RWPE2 (cell line): ENCODE measurements at regions not wholly inside any gene's neighbourhood (a gene's known extent, or its start where the extent isn't known, plus 50 kb on each side); places are given as distances from the start of the nearest gene placed in this dataset.

Experiments used
- ATAC-seq: fragments of 200-7000 bp; cut with Tn5 transposase; 3 replicates; pipeline ENCODE4 v1.9.1; 2021; ENCODE audit warnings: low read depth
- DNase-seq: peaks from one replicate; pipeline ENCODE4 v3.0.0-alpha.2; 2020; ENCODE audit warnings: low spot score
- H3K27ac ChIP-seq: fragments of 450-650 bp; 2 replicates; pipeline ENCODE4 v1.5.1; 2017; ENCODE audit warnings: mild to moderate bottlenecking; ENCODE audit not compliant: poor library complexity, severe bottlenecking
- H3K27me3 ChIP-seq: fragments of 250-450 bp; sonication (Bioruptor Pico); 2 replicates; pipeline ENCODE4 v1.5.1; 2021; ENCODE audit warnings: mild to moderate bottlenecking, moderate library complexity; ENCODE audit not compliant: insufficient read depth, poor library complexity, severe bottlenecking
- H3K36me3 ChIP-seq: fragments of 250-450 bp; sonication (Bioruptor Pico); 2 replicates; pipeline ENCODE4 v1.5.1; 2020; ENCODE audit warnings: low read depth, mild to moderate bottlenecking, moderate library complexity
- H3K4me1 ChIP-seq: fragments of 250-450 bp; sonication (Bioruptor Pico); 2 replicates; pipeline ENCODE4 v1.5.1; 2021; ENCODE audit warnings: mild to moderate bottlenecking, moderate library complexity; ENCODE audit not compliant: insufficient read depth, poor library complexity, severe bottlenecking
- H3K4me3 ChIP-seq: fragments of 250-450 bp; sonication (Bioruptor Pico); 2 replicates; pipeline ENCODE4 v1.5.1; 2021; ENCODE audit warnings: mild to moderate bottlenecking, moderate library complexity; ENCODE audit not compliant: severe bottlenecking
- H3K9me3 ChIP-seq: fragments of 250-450 bp; sonication (Bioruptor Pico); 2 replicates; pipeline ENCODE4 v1.5.1; 2021; ENCODE audit warnings: mild to moderate bottlenecking, moderate library complexity; ENCODE audit not compliant: severe bottlenecking
- CTCF ChIP-seq: fragments of 450-650 bp; IDR thresholded peaks from one replicate; pipeline ENCODE4 v1.5.1; 2017; ENCODE audit warnings: mild to moderate bottlenecking, moderate library complexity; ENCODE audit not compliant: poor library complexity, severe bottlenecking

GRCh38 chr17:22242472-22242871, 550.1 kb downstream of the KCNJ18 start:
- H3K9me3 ChIP-seq: no peaks in the 10 kb centered on the region
- ATAC-seq: no peak
- no peak overlapping the region for H3K27ac ChIP-seq
- H3K4me3 ChIP-seq: no peak overlapping the region
- no peaks in the 10 kb centered on the region for H3K36me3 ChIP-seq
- no peak for TF ChIP-seq CTCF
- no peak for DNase-seq
- H3K4me1 ChIP-seq: no peaks in the 10 kb centered on the region
- H3K27me3 ChIP-seq: no peaks in the 10 kb centered on the region

GRCh38 chr17:22251498-22251897, 559.2 kb downstream of the KCNJ18 start:
- no peak overlapping the region for H3K4me3 ChIP-seq
- ATAC-seq (no peak), DNase-seq (no peak)
- peaks cover 8% of the 10 kb centered on the region for H3K9me3 ChIP-seq
- H3K4me1 ChIP-seq: no peaks in the 10 kb centered on the region
- H3K27ac ChIP-seq: no peak overlapping the region
- no peaks in the 10 kb centered on the region for H3K27me3 ChIP-seq
- no peaks in the 10 kb centered on the region for H3K36me3 ChIP-seq
- no peak for TF ChIP-seq CTCF

- Histone ChIP-seq H3K4me3 (no peak overlapping the region), H3K9me3 (peaks cover 8% of the 10 kb centered on the region), H3K27ac (no peak overlapping the region), H3K36me3 (no peaks in the 10 kb centered on the region), H3K27me3 (no peaks in the 10 kb centered on the region), H3K4me1 (no peaks in the 10 kb centered on the region)
- ATAC-seq (no peak), DNase-seq (no peak)
- no peak for TF ChIP-seq CTCF
Measured at GRCh38 chr17:22253007-22253406, 560.7 kb downstream of the KCNJ18 start.

- DNase-seq: no peak
- no peaks in the 10 kb centered on the region for H3K9me3 ChIP-seq
- ATAC-seq: no peak
- H3K27ac ChIP-seq: no peak overlapping the region
- no peaks in the 10 kb centered on the region for H3K27me3 ChIP-seq
- no peak overlapping the region for H3K4me3 ChIP-seq
- no peaks in the 10 kb centered on the region for H3K4me1 ChIP-seq
- no peaks in the 10 kb centered on the region for H3K36me3 ChIP-seq
- no peak for TF ChIP-seq CTCF
Measured at GRCh38 chr17:22265807-22266206, 573.5 kb downstream of the KCNJ18 start.

- no peak overlapping the region for H3K27ac ChIP-seq
- TF ChIP-seq CTCF: no peak
- no peaks in the 10 kb centered on the region for H3K36me3 ChIP-seq
- H3K27me3 ChIP-seq: no peaks in the 10 kb centered on the region
- no peaks in the 10 kb centered on the region for H3K4me1 ChIP-seq
- H3K4me3 ChIP-seq: no peak overlapping the region
- DNase-seq (no peak), ATAC-seq (no peak)
- no peaks in the 10 kb centered on the region for H3K9me3 ChIP-seq
Measured at GRCh38 chr17:22266231-22266630, 573.9 kb downstream of the KCNJ18 start.
